GM12864 (cell line): ENCODE measurements at regions not wholly inside any gene's neighbourhood (a gene's known extent, or its start where the extent isn't known, plus 50 kb on each side); places are given as distances from the start of the nearest gene placed in this dataset.

Experiments
- DNase-seq: peaks from one replicate; pipeline ENCODE4 v3.0.0-alpha.2; 2011; ENCODE audit warnings: low read depth
- H3K4me3 ChIP-seq: 2 replicates; pipeline ENCODE4 v1.5.1; 2011; ENCODE audit warnings: mild to moderate bottlenecking, low read depth, low read length, control low read depth
- CTCF ChIP-seq: IDR thresholded peaks from 2 replicates; pipeline ENCODE4 v1.5.1; 2011; ENCODE audit warnings: low read depth, mild to moderate bottlenecking, moderate library complexity, low read length, control low read depth, inconsistent platforms; ENCODE audit errors: missing control alignments

DNA sequence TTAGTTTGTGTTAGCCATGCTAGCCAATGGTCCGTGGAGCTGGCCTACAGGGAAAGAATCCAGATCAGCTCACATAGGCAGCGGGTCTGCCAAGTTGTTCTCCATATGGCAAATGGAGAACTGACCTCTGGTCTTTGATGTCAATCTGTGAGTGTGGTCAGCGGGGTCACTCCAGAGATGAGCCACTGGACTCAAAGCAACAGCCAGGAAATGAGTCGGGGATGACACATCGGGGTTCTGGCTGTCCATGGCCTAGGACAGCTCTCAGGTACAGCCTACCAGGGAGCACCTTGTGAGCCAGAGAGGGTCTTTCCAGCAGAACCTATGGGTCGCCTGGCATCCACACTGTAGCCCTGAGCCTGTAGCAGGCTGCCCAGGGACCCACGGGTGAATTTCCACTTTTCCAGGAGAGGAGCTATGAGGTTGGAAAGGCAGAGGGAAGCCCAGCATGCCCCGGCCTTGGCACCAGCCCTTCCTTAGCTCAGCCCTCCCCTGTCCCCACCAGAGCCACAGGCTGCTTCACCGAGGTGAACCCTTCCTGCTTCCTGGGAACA lies 203.0 kb upstream of the TNRC6C start:
- no peak overlapping the region for H3K4me3 ChIP-seq
- no peak for DNase-seq
- TF ChIP-seq CTCF, result no peak

- no peak for TF ChIP-seq CTCF
- no peak for DNase-seq
- no peak overlapping the region for H3K4me3 ChIP-seq
These were observed 202.5 kb upstream of the TNRC6C start for GRCh38 chr17:77756028-77756427.

DNA sequence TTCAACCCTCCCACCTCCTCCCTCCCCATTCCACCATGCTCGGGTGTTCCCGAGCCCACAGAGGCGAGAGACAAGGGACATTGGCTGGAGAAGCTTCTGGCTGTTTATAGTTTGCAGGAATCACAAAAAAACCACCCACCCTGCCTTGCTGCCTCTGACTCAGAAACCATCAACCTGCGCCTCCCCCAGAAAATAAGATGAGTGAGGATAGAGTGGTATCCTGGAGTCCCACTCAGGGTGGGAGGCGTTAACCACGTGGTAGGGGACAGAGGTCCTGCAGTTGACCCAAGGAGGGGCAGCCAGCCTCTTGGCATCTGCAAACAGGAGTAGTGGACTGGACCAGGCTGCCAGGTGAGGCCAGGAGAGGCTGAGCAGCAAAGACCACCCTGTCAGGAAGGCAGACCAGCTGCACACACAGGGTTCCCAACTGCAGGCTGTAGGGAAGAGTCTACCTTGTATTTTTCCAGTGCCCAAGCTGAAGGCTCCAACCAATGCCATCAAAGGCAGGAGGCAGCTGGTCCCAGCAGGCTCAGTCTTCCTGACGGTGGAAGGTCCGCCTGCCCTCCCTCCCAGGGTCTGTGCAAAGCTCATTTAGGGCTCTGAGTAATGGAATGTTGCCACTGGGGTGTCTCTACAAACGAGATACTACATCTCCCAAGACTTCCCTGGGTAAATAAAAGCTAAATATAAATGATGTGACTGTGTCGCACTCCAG lies 201.5 kb upstream of the TNRC6C start:
- no peak for TF ChIP-seq CTCF
- no peak for DNase-seq
- H3K4me3 ChIP-seq, result no peak overlapping the region

DNA sequence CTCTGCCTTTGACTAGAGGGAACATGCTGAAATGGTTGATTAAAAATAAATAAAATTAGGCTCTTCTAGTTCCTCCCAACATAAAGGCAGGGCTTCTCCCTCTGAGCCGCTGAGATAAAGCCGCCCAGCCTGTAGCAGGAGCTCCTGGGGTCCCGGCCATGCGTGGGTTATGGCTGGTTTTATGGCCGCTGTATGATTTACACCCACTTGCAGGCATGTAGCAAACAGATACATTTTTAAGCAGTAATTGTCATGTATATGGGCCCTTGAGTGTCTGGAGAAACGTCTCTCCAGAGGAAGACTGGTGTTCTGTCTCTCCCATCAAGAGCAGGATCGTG lies 201.0 kb upstream of the TNRC6C start:
- no peak for DNase-seq
- TF ChIP-seq CTCF, result no peak
- no peak overlapping the region for H3K4me3 ChIP-seq

GRCh38 chr17:77763023-77763422 lies 195.5 kb upstream of the TNRC6C start:
- TF ChIP-seq CTCF, result no peak
- DNase-seq, result no peak
- H3K4me3 ChIP-seq, result no peak overlapping the region

DNA sequence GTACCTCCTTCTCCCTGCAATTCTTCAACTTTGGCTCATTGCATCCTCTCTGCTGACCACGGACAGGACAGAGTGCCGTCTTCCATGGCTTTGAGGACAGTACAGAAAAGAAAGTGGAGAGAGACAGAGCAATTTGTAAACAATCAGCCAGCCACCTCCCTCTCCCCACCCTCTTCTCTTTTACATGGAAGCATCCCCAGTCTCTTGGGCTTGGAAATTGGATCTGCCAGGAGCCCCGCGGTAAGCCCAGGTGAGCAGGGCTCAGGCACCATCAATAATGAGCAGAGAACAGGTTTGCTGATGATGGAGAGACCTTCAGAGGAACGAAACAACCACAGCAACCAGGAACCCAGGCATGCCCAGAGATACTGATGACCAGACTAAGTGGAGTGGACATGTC lies 194.9 kb upstream of the TNRC6C start:
- DNase-seq, result no peak
- no peak for TF ChIP-seq CTCF
- H3K4me3 ChIP-seq, result no peak overlapping the region

- H3K4me3 ChIP-seq, result no peak overlapping the region
- no peak for DNase-seq
- no peak for TF ChIP-seq CTCF
These were observed 193.2 kb upstream of the TNRC6C start for GRCh38 chr17:77765292-77765691.
